ENCODE measurements at regions not wholly inside any gene's neighbourhood (a gene's known extent, or its start where the extent isn't known, plus 50 kb on each side); places are given as distances from the start of the nearest gene placed in this dataset.
"Not testable (repeated sequence)": the region's sequence is repeated elsewhere in the genome, so short reads cannot be mapped to it uniquely, and the experiment has no call there.

GRCh38 chr5:23721336-23721735 is 213.9 kb downstream of the PRDM9 start:
- DNase-seq (ENCODE audit: low spot score): no peak

GRCh38 chr5:23727271-23727670 is 219.9 kb downstream of the PRDM9 start:
- DNase-seq (ENCODE audit: low spot score): no peak

GRCh38 chr5:23730023-23730422 is 222.6 kb downstream of the PRDM9 start:
- DNase-seq (ENCODE audit: low spot score): no peak

GRCh38 chr5:23740029-23740428 is 232.6 kb downstream of the PRDM9 start:
- DNase-seq (ENCODE audit: low spot score): no peak

GRCh38 chr5:23742701-23743100 is 235.3 kb downstream of the PRDM9 start:
- peak; percentile 9 for DNase-seq (ENCODE audit: low spot score)

- DNase-seq (ENCODE audit: low spot score): no peak
Measured at GRCh38 chr5:23755906-23756305, 248.5 kb downstream of the PRDM9 start.

- no peak for DNase-seq (ENCODE audit: low spot score)
Measured at GRCh38 chr5:23756779-23757178, 249.4 kb downstream of the PRDM9 start.

- no peak for DNase-seq (ENCODE audit: low spot score)
Measured at GRCh38 chr5:23763170-23763569, 255.8 kb downstream of the PRDM9 start.

- DNase-seq (ENCODE audit: low spot score): no peak
Measured at GRCh38 chr5:23776684-23777083, 269.3 kb downstream of the PRDM9 start.

- DNase-seq (ENCODE audit: low spot score): not testable (repeated sequence)
Measured at GRCh38 chr5:23800307-23800706, 292.9 kb downstream of the PRDM9 start.

GRCh38 chr5:23820765-23821471 is 313.5 kb downstream of the PRDM9 start:
- DNase-seq (ENCODE audit: low spot score): peak; percentile 88

- DNase-seq (ENCODE audit: low spot score): no peak
Measured at GRCh38 chr5:23823521-23823920, 316.1 kb downstream of the PRDM9 start.

- DNase-seq (ENCODE audit: low spot score): peak; percentile 8
Measured at GRCh38 chr5:23825196-23825595, 317.8 kb downstream of the PRDM9 start.

GRCh38 chr5:23840083-23840482 is 332.7 kb downstream of the PRDM9 start:
- DNase-seq (ENCODE audit: low spot score): peak; percentile 68

- DNase-seq (ENCODE audit: low spot score): no peak
Measured at GRCh38 chr5:23864786-23865185, 357.4 kb downstream of the PRDM9 start.

- no peak for DNase-seq (ENCODE audit: low spot score)
Measured at GRCh38 chr5:23877847-23878246, 370.4 kb downstream of the PRDM9 start.

- DNase-seq (ENCODE audit: low spot score): peak; percentile 51
Measured at GRCh38 chr5:23884405-23885031, 377.1 kb downstream of the PRDM9 start.

- no peak for DNase-seq (ENCODE audit: low spot score)
Measured at GRCh38 chr5:23893561-23893960, 386.2 kb downstream of the PRDM9 start.

- DNase-seq (ENCODE audit: low spot score): no peak
Measured at GRCh38 chr5:23895614-23896013, 388.2 kb downstream of the PRDM9 start.

- peak; percentile 2 for DNase-seq (ENCODE audit: low spot score)
Measured at GRCh38 chr5:23930985-23931384, 423.6 kb downstream of the PRDM9 start.

- DNase-seq (ENCODE audit: low spot score): not testable (repeated sequence)
Measured at GRCh38 chr5:23951261-23951928, 444.0 kb downstream of the PRDM9 start.

- DNase-seq (ENCODE audit: low spot score): no peak
Measured at GRCh38 chr5:23963449-23963848, 456.0 kb downstream of the PRDM9 start.

- DNase-seq (ENCODE audit: low spot score): peak; percentile 11
Measured at GRCh38 chr5:23977365-23977764, 470.0 kb downstream of the PRDM9 start.
